CD14-positive monocyte (primary cell): ENCODE measurements at regions not wholly inside any gene's neighbourhood (a gene's known extent, or its start where the extent isn't known, plus 50 kb on each side); places are given as distances from the start of the nearest gene placed in this dataset.
"Not testable (repeated sequence)": the region's sequence is repeated elsewhere in the genome, so short reads cannot be mapped to it uniquely, and the experiment has no call there.

Experiments used
- DNase-seq, 3 donors: peaks; one replicate each; pipeline ENCODE4 v3.0.0-alpha.2; 2011 to 2022
- H2AFZ ChIP-seq: 2 replicates; pipeline ENCODE4 v1.6.0; 2012; ENCODE audit warnings: mild to moderate bottlenecking, low read depth, low read length, inconsistent platforms; ENCODE audit not compliant: insufficient read depth, poor library complexity, severe bottlenecking
- H3K27ac ChIP-seq, 2 donors: 1 replicate in 1 of 2; 2 replicates in 1 of 2; pipeline ENCODE4 v1.5.1; 2012 to 2013; ENCODE audit warnings: low read length in 2 of 2, control low read depth in 1 of 2, inconsistent platforms in 1 of 2, low read depth in 1 of 2, mild to moderate bottlenecking in 1 of 2
- H3K27me3 ChIP-seq, 2 donors: one replicate each; pipeline versions ENCODE4 v1.6.0 to v1.6.1; 2011 to 2013; ENCODE audit warnings: low read length in 2 of 2; ENCODE audit not compliant: control insufficient read depth in 2 of 2, insufficient read depth in 2 of 2
- H3K36me3 ChIP-seq, 2 donors: replicated peaks in 1 of 2; 1 replicate in 1 of 2; 2 replicates in 1 of 2; pipeline versions ENCODE4 v1.5.1 to v1.6.1; 2012 to 2013; ENCODE audit warnings: low read length in 2 of 2, control low read depth in 1 of 2, inconsistent platforms in 1 of 2, mild to moderate bottlenecking in 1 of 2; ENCODE audit not compliant: insufficient read depth in 2 of 2, control insufficient read depth in 1 of 2
- H3K4me1 ChIP-seq, 2 donors: 1 replicate in 1 of 2; 2 replicates in 1 of 2; pipeline versions ENCODE4 v1.5.1 to v1.6.1; 2012 to 2013; ENCODE audit warnings: low read length in 2 of 2, control low read depth in 1 of 2, inconsistent platforms in 1 of 2, mild to moderate bottlenecking in 1 of 2, moderate library complexity in 1 of 2; ENCODE audit not compliant: insufficient read depth in 2 of 2, control insufficient read depth in 1 of 2
- H3K4me2 ChIP-seq: replicated peaks from 2 replicates; pipeline ENCODE3; 2012; ENCODE audit warnings: low read length, moderate library complexity, mild to moderate bottlenecking; ENCODE audit not compliant: poor library complexity, severe bottlenecking; ENCODE audit errors: extremely low read depth
- H3K4me3 ChIP-seq, 3 experiments: fragments of 200-600 bp in 1 of 3; sonication (generic) in 1 of 3; replicated peaks in 1 of 3; 1 replicate in 2 of 3; 2 replicates in 1 of 3; pipeline ENCODE4 v1.5.1; 2011 to 2013; ENCODE audit warnings: low read length in 3 of 3, mild to moderate bottlenecking in 3 of 3, control low read depth in 2 of 3, low read depth in 2 of 3, inconsistent platforms in 1 of 3, moderate library complexity in 1 of 3
- H3K79me2 ChIP-seq: 2 replicates; pipeline ENCODE4 v1.6.0; 2012; ENCODE audit warnings: mild to moderate bottlenecking, control low read depth, inconsistent platforms, low read length, moderate library complexity; ENCODE audit not compliant: insufficient read depth
- H3K9ac ChIP-seq: 2 replicates; pipeline ENCODE4 v1.6.0; 2017; ENCODE audit warnings: low read length, mild to moderate bottlenecking; ENCODE audit not compliant: insufficient read depth, poor library complexity, severe bottlenecking
- H3K9me3 ChIP-seq, 2 donors: replicated peaks in 1 of 2; 1 replicate in 1 of 2; 2 replicates in 1 of 2; pipeline versions ENCODE4 v1.5.1 to v1.6.1; 2012 to 2013; ENCODE audit warnings: low read length in 2 of 2, control low read depth in 1 of 2; ENCODE audit not compliant: control insufficient read depth in 1 of 2, insufficient read depth in 1 of 2
- H4K20me1 ChIP-seq: 2 replicates; pipeline ENCODE4 v1.6.0; 2012; ENCODE audit warnings: mild to moderate bottlenecking, low read length, control low read depth, moderate library complexity; ENCODE audit not compliant: insufficient read depth
- H3K27ac Mint-ChIP-seq, 7 donors: one replicate each; pipeline ENCODE4 v1.8.0; 2020; ENCODE audit warnings: mild to moderate bottlenecking in 7 of 7, mixed read lengths in 7 of 7, moderate library complexity in 6 of 7, inconsistent platforms in 2 of 7
- H3K27me3 Mint-ChIP-seq, 3 donors: one replicate each; pipeline ENCODE4 v1.8.0; 2021 to 2022; ENCODE audit warnings: low read depth in 3 of 3, mild to moderate bottlenecking in 3 of 3, mixed read lengths in 3 of 3, moderate library complexity in 3 of 3, inconsistent platforms in 1 of 3
- H3K36me3 Mint-ChIP-seq, 2 donors: one replicate each; pipeline ENCODE4 v1.8.0; 2020; ENCODE audit warnings: mixed read lengths in 2 of 2, inconsistent platforms in 1 of 2, mild to moderate bottlenecking in 1 of 2
- H3K4me1 Mint-ChIP-seq: one replicate; pipeline ENCODE4 v1.8.0; 2020; ENCODE audit warnings: mild to moderate bottlenecking, mixed read lengths
- H3K4me3 Mint-ChIP-seq, 2 donors: one replicate each; pipeline ENCODE4 v1.8.0; 2020; ENCODE audit warnings: mild to moderate bottlenecking in 2 of 2, mixed read lengths in 2 of 2, moderate library complexity in 1 of 2
- H3K9me3 Mint-ChIP-seq, 7 donors: one replicate each; pipeline ENCODE4 v1.8.0; 2020 to 2022; ENCODE audit warnings: mixed read lengths in 7 of 7, mild to moderate bottlenecking in 6 of 7, moderate library complexity in 6 of 7, inconsistent platforms in 2 of 7
- WGBS: methylation state at CpG from one replicate; pipeline ENCODE4 v1.1.5; 2013; ENCODE audit warnings: missing lambda C conversion rate; ENCODE audit not compliant: insufficient coverage; 5-methylcytosine and 5-hydroxymethylcytosine counted together
- intact Hi-C, 2 donors: fragments of 100-400 bp; cut with micrococcal nuclease; formaldehyde crosslinking; loops; one replicate each; pipeline versions ENCODE4 v1.15.0 to v1.15.1; 2023
- TF ChIP-seq, protein P1 (sequence below): fragments of 200-600 bp; IDR thresholded peaks from one replicate; pipeline ENCODE4 v1.8.0; 2022; ENCODE audit warnings: antibody characterized with exemption, mild to moderate bottlenecking

DNA sequence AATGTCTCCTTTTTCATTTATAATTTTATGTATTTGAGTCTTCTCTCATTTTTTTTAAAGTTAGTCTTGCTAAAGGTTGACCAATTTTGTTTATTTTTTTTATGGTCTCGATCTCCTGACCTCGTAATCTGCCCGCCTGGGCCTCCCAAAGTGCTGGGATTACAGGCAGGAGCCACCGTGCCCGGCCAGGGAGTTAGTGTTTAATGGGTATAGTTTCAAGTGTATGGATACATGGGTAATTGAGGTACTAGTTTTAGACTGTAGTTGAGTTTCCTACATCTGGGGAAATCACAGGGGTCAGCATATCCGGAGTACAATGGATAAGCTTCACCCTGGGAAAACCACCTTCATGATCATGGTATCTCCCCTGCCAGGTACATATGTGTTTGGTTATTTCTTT lies 267.3 kb upstream of the KCND2 start:
- intact Hi-C loops = no loop called here
- no peaks in the 10 kb centered on the region for H3K4me1 Mint-ChIP-seq
- no peaks in the 10 kb centered on the region for H3K36me3 Mint-ChIP-seq
- DNase-seq = no peak
- H3K4me2 ChIP-seq = no peak overlapping the region
- no peaks in the 10 kb centered on the region for H3K4me1 ChIP-seq
- H3K4me3 ChIP-seq = no peak overlapping the region
- TF ChIP-seq, protein P1, sequence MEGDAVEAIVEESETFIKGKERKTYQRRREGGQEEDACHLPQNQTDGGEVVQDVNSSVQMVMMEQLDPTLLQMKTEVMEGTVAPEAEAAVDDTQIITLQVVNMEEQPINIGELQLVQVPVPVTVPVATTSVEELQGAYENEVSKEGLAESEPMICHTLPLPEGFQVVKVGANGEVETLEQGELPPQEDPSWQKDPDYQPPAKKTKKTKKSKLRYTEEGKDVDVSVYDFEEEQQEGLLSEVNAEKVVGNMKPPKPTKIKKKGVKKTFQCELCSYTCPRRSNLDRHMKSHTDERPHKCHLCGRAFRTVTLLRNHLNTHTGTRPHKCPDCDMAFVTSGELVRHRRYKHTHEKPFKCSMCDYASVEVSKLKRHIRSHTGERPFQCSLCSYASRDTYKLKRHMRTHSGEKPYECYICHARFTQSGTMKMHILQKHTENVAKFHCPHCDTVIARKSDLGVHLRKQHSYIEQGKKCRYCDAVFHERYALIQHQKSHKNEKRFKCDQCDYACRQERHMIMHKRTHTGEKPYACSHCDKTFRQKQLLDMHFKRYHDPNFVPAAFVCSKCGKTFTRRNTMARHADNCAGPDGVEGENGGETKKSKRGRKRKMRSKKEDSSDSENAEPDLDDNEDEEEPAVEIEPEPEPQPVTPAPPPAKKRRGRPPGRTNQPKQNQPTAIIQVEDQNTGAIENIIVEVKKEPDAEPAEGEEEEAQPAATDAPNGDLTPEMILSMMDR = no peak
- H2AFZ ChIP-seq = no peak overlapping the region
- no peak overlapping the region for H3K4me3 Mint-ChIP-seq
- no peaks in the 10 kb centered on the region for H4K20me1 ChIP-seq
- H3K27me3 Mint-ChIP-seq = peaks cover 0 to 5% (median 2%) of the 10 kb centered on the region in 3 donors
- no peak overlapping the region for H3K9ac ChIP-seq
- H3K27ac Mint-ChIP-seq = no peak overlapping the region
- no peaks in the 10 kb centered on the region for H3K27me3 ChIP-seq
- WGBS = 100% methylated on average over 4 of the region's 6 CpGs
- H3K79me2 ChIP-seq = no peaks in the 10 kb centered on the region
- no peaks in the 10 kb centered on the region for H3K36me3 ChIP-seq
- peaks cover 0 to 8% of the 10 kb centered on the region in 2 donors for H3K9me3 ChIP-seq
- H3K9me3 Mint-ChIP-seq = peaks cover 3 to 13% (median 6%) of the 10 kb centered on the region in 7 donors
- no peak overlapping the region for H3K27ac ChIP-seq

DNA sequence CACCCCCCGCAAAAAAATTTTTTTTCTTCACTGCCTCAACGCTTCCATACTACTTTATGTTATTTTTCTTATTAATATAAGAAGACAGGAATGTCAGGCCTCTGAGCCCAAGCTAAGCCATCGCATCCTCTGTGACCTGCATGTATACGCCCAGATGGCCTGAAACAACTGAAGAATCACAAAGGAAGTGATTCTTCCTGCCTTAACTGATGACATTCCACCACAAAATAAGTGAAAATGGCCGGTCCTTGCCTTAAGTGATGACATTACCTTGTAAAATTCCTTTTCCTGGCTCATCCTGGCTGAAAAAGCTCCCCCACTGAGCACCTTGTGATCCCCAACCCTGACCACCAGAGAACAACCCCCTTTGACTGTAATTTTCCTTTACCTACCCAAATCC lies 258.7 kb upstream of the KCND2 start:
- H3K4me1 ChIP-seq, DNase-seq, H3K4me2 ChIP-seq, H3K9ac ChIP-seq, H3K36me3 ChIP-seq, H3K79me2 ChIP-seq, H2AFZ ChIP-seq, H3K27me3 ChIP-seq, H3K4me3 Mint-ChIP-seq, H3K4me3 ChIP-seq, H4K20me1 ChIP-seq, intact Hi-C loops, H3K27ac ChIP-seq, H3K36me3 Mint-ChIP-seq, H3K27ac Mint-ChIP-seq, H3K4me1 Mint-ChIP-seq, H3K27me3 Mint-ChIP-seq, H3K9me3 ChIP-seq: not testable (repeated sequence)
- H3K9me3 Mint-ChIP-seq = peaks cover 0 to 14% (median 5%) of the 10 kb centered on the region in 7 donors
- WGBS = 73% methylated on average over 3 of the region's 5 CpGs
